Memory B cell (primary cell): ENCODE measurements at regions not wholly inside any gene's neighbourhood (a gene's known extent, or its start where the extent isn't known, plus 50 kb on each side); places are given as distances from the start of the nearest gene placed in this dataset.

Experiments
- ATAC-seq: fragments of 150-1000 bp; cut with Tn5 transposase; 2 replicates; pipeline ENCODE4 v1.10.0; 2021; ENCODE audit warnings: low read depth, mild to moderate bottlenecking, moderate library complexity
- DNase-seq, 2 donors: peaks; one replicate each; pipeline ENCODE4 v3.0.0; 2022; ENCODE audit warnings: low spot score in 2 of 2
- H3K27ac Mint-ChIP-seq: one replicate; pipeline ENCODE4 v1.8.0; 2022; ENCODE audit warnings: mild to moderate bottlenecking, moderate library complexity, mixed read lengths
- H3K27me3 Mint-ChIP-seq: one replicate; pipeline ENCODE4 v1.8.0; 2022; ENCODE audit warnings: mixed read lengths
- H3K36me3 Mint-ChIP-seq: one replicate; pipeline ENCODE4 v1.8.0; 2022; ENCODE audit warnings: mild to moderate bottlenecking, mixed read lengths
- H3K4me1 Mint-ChIP-seq: one replicate; pipeline ENCODE4 v1.8.0; 2022; ENCODE audit warnings: mixed read lengths
- H3K4me3 Mint-ChIP-seq: one replicate; pipeline ENCODE4 v1.8.0; 2022; ENCODE audit warnings: mild to moderate bottlenecking, moderate library complexity, mixed read lengths
- H3K9me3 Mint-ChIP-seq: one replicate; pipeline ENCODE4 v1.8.0; 2022; ENCODE audit warnings: mixed read lengths

DNA sequence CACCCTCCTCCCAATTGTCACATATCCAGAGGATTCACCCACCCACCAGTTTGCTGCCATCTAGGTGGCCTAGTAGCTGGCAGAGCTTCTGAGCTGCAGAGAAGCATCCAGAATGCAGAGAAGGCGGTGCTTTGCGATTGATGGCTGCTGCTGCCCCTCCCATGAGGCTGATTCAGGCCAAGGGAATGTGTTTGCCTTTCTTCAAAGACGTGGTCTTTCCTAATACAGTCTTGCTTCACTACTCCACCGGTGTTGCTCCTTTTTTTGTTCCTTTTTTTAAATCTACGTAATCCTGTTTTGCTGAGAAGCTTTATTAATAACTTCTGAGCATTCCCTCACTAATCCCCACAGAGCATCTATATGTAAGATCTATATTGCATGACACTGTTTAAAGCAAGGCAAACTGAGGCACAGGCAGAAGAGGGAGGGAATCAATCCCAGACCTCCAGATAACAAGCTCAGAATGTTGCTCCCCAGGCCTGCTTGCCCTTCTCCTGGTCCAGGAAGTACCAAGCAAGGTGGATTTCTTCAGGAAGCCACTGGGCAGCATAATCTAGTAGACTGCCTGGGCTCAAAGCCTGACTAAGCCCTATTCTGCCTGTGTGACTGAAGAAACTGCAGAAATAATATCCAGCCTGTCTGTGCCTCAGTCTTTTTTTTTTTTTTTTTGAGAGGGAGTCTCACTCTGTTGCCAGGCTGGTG is 275.5 kb upstream of the FMN2 start:
- Mint-ChIP-seq H3K4me1 (no peaks in the 10 kb centered on the region), H3K36me3 (no peaks in the 10 kb centered on the region), H3K27ac (no peak overlapping the region), H3K9me3 (peaks cover 3% of the 10 kb centered on the region), H3K4me3 (no peak overlapping the region), H3K27me3 (no peaks in the 10 kb centered on the region)
- ATAC-seq (no peak), DNase-seq (no peak)

DNA sequence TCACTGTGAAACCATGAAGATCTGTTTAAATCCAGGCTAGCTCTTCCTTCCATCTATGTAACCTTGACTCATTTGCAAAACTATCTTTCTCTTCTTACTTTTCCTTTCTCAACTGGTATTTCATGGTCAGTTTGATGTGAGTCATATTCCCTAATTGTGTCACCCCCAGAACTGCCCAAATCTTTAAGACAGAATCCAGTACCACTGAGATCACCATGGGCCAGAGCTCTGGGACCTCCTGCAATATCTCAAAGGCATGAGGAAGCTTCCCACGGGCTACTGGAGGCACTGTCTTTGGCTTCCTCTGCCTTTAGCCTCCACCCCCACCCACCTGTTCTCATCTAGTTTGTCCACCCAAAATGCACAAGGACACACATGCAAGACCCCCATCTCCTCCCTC is 274.4 kb upstream of the FMN2 start:
- DNase-seq (no peak), ATAC-seq (no peak)
- Mint-ChIP-seq H3K4me3 (no peak overlapping the region), H3K27ac (no peak overlapping the region), H3K9me3 (peaks cover 2% of the 10 kb centered on the region), H3K36me3 (no peaks in the 10 kb centered on the region), H3K4me1 (no peaks in the 10 kb centered on the region), H3K27me3 (no peaks in the 10 kb centered on the region)

- no peak for DNase-seq
- Mint-ChIP-seq H3K36me3 (no peaks in the 10 kb centered on the region), H3K27me3 (no peaks in the 10 kb centered on the region), H3K9me3 (peaks cover 2% of the 10 kb centered on the region), H3K4me1 (no peaks in the 10 kb centered on the region), H3K27ac (no peak overlapping the region), H3K4me3 (no peak overlapping the region)
- ATAC-seq, result no peak
Measured at GRCh38 chr1:239817801-239818200, 273.9 kb upstream of the FMN2 start.

- Mint-ChIP-seq H3K4me3 (no peak overlapping the region), H3K9me3 (peaks cover 2% of the 10 kb centered on the region), H3K36me3 (no peaks in the 10 kb centered on the region), H3K27ac (no peak overlapping the region), H3K4me1 (no peaks in the 10 kb centered on the region), H3K27me3 (no peaks in the 10 kb centered on the region)
- no peak for ATAC-seq
- DNase-seq, result no peak
Measured at GRCh38 chr1:239819096-239819495, 272.6 kb upstream of the FMN2 start.

DNA sequence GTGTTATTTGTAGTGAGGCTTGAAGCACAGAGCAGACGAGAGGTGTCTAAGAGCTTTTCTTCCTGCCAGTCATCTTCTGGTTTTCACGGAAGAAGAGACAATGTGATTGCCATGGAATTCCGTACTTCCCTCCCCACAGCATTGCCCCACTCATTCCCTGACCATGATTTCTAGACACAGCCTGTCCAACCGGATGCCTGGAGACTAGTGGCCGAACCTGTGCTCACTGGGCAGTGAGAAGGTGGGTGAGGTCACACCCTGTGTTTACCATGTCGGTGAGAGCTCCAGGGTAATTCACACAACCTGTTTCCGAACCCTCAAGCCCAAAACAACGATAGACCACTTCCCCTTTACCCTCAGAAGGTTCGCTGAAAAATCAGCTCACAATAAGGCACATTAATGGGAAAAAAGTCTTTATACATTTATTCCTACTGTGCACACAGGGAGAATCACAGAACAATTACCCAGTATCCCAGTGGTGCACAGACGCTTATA is 271.9 kb upstream of the FMN2 start:
- ATAC-seq (no peak), DNase-seq (no peak)
- Mint-ChIP-seq H3K9me3 (peaks cover 2% of the 10 kb centered on the region), H3K27me3 (no peaks in the 10 kb centered on the region), H3K4me1 (no peaks in the 10 kb centered on the region), H3K36me3 (no peaks in the 10 kb centered on the region), H3K27ac (no peak overlapping the region), H3K4me3 (no peak overlapping the region)

- H3K27me3 Mint-ChIP-seq, result no peaks in the 10 kb centered on the region
- peaks cover 2% of the 10 kb centered on the region for H3K9me3 Mint-ChIP-seq
- no peaks in the 10 kb centered on the region for H3K4me1 Mint-ChIP-seq
- no peaks in the 10 kb centered on the region for H3K36me3 Mint-ChIP-seq
- DNase-seq (no peak), ATAC-seq (no peak)
- H3K27ac Mint-ChIP-seq, result no peak overlapping the region
- H3K4me3 Mint-ChIP-seq, result no peak overlapping the region
Measured at GRCh38 chr1:239823852-239824251, 267.8 kb upstream of the FMN2 start.

DNA sequence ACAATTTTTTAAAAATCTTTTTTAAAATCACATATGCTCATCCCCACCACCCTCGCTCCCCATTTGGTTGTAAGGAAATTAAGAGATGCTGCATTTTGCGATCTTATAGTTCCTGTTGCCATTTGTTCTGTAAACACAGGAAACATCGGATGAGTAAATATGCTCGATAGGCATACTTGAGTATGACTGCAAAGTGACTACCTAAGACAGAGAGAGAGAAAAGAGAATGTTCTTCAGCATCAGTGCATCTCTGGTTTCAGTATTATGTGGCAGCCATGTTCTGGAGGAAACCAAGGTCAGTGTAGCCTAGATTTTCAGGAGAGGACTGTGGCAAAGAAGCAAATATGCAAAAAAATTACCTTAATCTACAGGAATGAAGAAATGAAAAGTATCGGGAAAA is 265.5 kb upstream of the FMN2 start:
- no peak for ATAC-seq
- H3K27me3 Mint-ChIP-seq, result no peaks in the 10 kb centered on the region
- H3K4me1 Mint-ChIP-seq, result no peaks in the 10 kb centered on the region
- no peak overlapping the region for H3K4me3 Mint-ChIP-seq
- no peaks in the 10 kb centered on the region for H3K36me3 Mint-ChIP-seq
- no peak overlapping the region for H3K27ac Mint-ChIP-seq
- peaks cover 2% of the 10 kb centered on the region for H3K9me3 Mint-ChIP-seq
- no peak for DNase-seq

GRCh38 chr1:239826736-239827135 is 264.9 kb upstream of the FMN2 start:
- no peaks in the 10 kb centered on the region for H3K36me3 Mint-ChIP-seq
- no peak overlapping the region for H3K4me3 Mint-ChIP-seq
- H3K4me1 Mint-ChIP-seq, result no peaks in the 10 kb centered on the region
- DNase-seq (no peak), ATAC-seq (no peak)
- peaks cover 2% of the 10 kb centered on the region for H3K9me3 Mint-ChIP-seq
- H3K27me3 Mint-ChIP-seq, result no peaks in the 10 kb centered on the region
- no peak overlapping the region for H3K27ac Mint-ChIP-seq

DNA sequence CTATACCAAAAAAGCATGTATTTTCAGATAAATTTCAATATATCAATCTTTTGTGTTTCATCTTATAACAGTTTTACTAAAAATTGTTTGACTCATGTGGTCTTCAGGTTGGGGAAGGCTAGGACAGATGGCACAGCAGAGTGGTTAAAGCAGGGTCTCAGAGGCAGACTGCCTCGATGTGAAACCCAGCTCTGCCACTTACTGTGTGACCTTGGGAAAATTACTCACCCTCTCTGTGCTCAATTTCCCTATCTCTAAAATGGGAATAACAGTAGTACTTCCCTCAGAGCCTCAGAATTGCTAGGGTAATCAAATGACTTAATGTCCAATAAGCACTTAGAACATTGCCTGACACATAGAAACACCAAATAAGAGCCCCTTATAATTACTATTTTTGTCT is 262.1 kb upstream of the FMN2 start:
- Mint-ChIP-seq H3K27ac (no peak overlapping the region), H3K9me3 (peaks cover 5% of the 10 kb centered on the region), H3K4me3 (no peak overlapping the region), H3K36me3 (no peaks in the 10 kb centered on the region), H3K4me1 (no peaks in the 10 kb centered on the region), H3K27me3 (no peaks in the 10 kb centered on the region)
- ATAC-seq (no peak), DNase-seq (no peak)

GRCh38 chr1:239831577-239832355 is 259.9 kb upstream of the FMN2 start:
- Mint-ChIP-seq H3K4me1 (no peaks in the 10 kb centered on the region), H3K9me3 (peaks cover 4% of the 10 kb centered on the region), H3K27ac (no peak overlapping the region), H3K4me3 (no peak overlapping the region), H3K36me3 (no peaks in the 10 kb centered on the region), H3K27me3 (no peaks in the 10 kb centered on the region)
- no peak for DNase-seq
- no peak for ATAC-seq

DNA sequence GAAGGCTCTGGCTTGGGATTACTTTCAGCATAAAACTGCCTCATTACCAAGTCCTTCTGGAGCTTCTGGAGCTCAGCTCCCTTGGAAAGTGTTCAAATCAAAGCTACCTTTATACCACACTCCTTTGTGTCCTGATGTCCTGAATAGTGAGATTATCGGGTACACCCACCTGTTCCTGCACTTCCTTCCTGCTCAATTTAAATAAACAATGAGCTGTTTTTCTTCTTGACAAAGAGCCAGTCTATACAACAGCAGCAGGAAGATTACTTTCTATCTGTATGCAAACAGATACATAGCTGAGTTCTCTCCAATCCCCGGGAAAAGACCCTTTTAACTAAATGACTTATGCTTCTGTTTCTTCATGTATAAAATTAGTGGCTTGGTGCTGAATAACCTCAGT is 258.0 kb upstream of the FMN2 start:
- no peak for ATAC-seq
- no peaks in the 10 kb centered on the region for H3K36me3 Mint-ChIP-seq

DNA sequence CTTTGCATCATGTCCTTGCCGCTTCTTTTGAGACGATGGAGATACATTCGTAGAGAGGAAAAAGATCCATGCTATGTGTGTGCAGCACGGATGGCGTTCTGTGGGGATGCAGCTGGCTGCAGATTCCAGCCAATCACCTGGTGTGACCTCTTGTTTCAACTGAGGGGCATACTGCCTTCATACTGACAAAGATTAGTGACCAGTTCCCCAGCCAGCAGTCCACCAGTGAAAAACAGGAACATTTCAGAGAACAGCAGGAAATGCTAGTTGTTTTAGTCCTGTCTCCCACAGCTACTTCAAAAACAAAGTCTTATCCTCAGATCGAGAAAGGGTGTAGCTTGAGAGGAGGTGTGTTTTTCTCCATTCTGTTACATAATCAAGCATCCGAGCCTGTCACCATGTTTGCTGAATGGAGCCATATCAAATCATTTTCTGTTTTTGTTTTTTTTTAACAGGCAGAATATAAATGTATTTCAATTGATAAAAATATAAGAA is 255.7 kb upstream of the FMN2 start:
- ATAC-seq (no peak), DNase-seq (no peak)
- H3K4me3 Mint-ChIP-seq, result no peak overlapping the region
- H3K27me3 Mint-ChIP-seq, result no peaks in the 10 kb centered on the region
- no peak overlapping the region for H3K27ac Mint-ChIP-seq
- H3K36me3 Mint-ChIP-seq, result no peaks in the 10 kb centered on the region
- H3K4me1 Mint-ChIP-seq, result no peaks in the 10 kb centered on the region
- H3K9me3 Mint-ChIP-seq, result peaks cover 8% of the 10 kb centered on the region

More for the DNA sequence above, 258.0 kb upstream of the FMN2 start:
- peaks cover 8% of the 10 kb centered on the region for H3K9me3 Mint-ChIP-seq
- DNase-seq, result no peak
- no peak overlapping the region for H3K27ac Mint-ChIP-seq
- no peaks in the 10 kb centered on the region for H3K4me1 Mint-ChIP-seq
- no peak overlapping the region for H3K4me3 Mint-ChIP-seq
- no peaks in the 10 kb centered on the region for H3K27me3 Mint-ChIP-seq

DNA sequence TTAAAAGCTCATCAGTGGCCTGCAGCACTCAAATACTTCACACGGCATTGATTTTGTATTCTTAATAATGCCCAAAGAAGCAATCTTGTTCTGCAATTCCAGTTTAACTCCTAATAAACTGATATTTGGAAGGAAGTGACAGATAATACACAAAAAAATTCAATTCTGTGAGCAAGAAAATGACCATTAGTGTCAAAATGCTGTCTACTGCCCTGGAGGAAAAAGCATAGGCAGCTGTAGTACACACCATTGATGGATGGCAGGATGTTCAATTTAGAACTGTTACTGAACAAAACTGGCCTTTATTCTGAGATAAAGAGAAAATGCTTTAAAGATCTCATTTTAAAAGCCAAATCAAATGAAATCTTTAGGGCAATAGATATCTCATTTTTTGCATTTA is 251.3 kb upstream of the FMN2 start:
- H3K4me1 Mint-ChIP-seq, result no peaks in the 10 kb centered on the region
- no peaks in the 10 kb centered on the region for H3K27me3 Mint-ChIP-seq
- H3K36me3 Mint-ChIP-seq, result no peaks in the 10 kb centered on the region
- DNase-seq (no peak), ATAC-seq (no peak)
- H3K9me3 Mint-ChIP-seq, result peaks cover 4% of the 10 kb centered on the region
- no peak overlapping the region for H3K4me3 Mint-ChIP-seq
- no peak overlapping the region for H3K27ac Mint-ChIP-seq

DNA sequence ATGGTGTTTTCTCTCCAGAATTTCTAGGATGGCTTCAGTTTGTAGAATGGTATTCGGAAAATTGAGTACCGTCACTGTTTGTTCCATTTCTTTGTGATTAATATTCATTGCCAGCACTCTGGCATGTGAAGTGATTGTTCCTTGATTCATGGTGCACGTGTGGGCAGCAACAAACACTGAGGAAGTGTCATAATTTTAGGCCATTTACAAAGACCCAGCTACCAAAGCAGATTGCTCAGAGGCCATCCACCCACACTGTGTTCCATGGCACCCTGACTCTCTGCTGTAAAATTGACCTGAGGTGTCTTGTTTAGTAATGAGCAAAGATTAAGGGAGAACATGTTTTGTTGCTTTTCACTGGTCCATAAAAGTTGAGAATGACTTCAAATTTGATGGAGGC is 250.9 kb upstream of the FMN2 start:
- H3K4me1 Mint-ChIP-seq, result no peaks in the 10 kb centered on the region
- H3K27ac Mint-ChIP-seq, result no peak overlapping the region
- ATAC-seq (no peak), DNase-seq (no peak)
- no peaks in the 10 kb centered on the region for H3K27me3 Mint-ChIP-seq
- H3K9me3 Mint-ChIP-seq, result peaks cover 4% of the 10 kb centered on the region
- H3K4me3 Mint-ChIP-seq, result no peak overlapping the region
- no peaks in the 10 kb centered on the region for H3K36me3 Mint-ChIP-seq
